GM21619 (cell line): ENCODE measurements at regions not wholly inside any gene's neighbourhood (a gene's known extent, or its start where the extent isn't known, plus 50 kb on each side); places are given as distances from the start of the nearest gene placed in this dataset.

ENCODE experiments used
- ATAC-seq: cut with Tn5 transposase; IDR thresholded peaks from one replicate; pipeline ENCODE4 v1.9.1; 2021; ENCODE audit not compliant: unreplicated experiment

DNA sequence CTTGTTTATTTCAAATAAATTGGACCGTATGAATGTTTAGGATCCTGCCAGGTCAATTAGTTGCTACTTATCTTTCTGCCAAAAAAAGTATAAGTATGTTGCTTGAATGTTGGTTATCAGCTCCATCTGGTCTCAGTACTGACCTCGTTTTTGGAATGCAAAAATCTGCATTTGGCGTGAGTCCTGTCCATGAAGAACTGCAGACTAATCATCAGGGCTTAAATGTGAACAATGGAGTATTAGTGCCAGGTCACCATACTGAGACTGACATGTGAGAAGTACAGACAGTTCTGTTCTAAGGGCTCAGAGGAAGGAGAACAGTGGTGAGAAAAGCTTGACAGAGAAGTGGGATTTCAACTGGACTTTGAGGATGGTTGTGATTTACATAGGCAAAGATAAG lies 393.1 kb upstream of the SLC14A2 start:
- ATAC-seq: no peak

DNA sequence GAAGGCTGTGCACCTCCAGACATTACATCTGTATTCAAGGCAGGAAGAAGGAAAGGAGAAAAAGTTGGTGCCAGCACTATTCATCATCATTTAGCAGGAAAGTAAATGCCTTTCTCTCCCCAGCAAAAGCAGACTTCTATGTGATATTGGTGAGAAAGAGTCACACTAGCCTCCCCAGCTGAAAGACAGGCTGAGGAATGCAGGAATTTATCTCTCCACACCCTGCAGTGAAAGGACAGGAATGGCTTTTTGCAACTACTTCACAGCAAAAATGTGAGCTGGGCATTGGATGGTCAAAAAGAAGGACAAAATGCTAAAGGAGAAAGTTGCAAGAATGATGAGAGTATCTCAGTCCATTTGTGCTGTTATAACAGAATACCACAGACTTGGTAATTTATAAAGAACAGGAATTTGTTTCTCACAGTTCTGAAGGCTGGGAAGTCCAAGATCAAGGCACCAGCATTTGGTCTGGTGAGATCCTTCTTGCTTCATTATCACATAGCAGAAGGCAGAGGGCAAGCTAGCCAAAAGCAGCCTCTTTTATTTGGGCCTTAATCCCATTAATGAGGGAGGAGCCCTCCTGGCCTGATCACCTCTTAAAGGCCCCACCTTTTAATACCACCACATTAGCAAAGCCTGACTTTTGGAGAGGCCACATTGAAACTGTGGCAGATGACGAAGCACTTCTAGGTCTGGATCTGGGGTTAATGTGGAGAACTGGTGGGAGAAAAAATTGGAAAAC lies 388.1 kb upstream of the SLC14A2 start:
- ATAC-seq: no peak

DNA sequence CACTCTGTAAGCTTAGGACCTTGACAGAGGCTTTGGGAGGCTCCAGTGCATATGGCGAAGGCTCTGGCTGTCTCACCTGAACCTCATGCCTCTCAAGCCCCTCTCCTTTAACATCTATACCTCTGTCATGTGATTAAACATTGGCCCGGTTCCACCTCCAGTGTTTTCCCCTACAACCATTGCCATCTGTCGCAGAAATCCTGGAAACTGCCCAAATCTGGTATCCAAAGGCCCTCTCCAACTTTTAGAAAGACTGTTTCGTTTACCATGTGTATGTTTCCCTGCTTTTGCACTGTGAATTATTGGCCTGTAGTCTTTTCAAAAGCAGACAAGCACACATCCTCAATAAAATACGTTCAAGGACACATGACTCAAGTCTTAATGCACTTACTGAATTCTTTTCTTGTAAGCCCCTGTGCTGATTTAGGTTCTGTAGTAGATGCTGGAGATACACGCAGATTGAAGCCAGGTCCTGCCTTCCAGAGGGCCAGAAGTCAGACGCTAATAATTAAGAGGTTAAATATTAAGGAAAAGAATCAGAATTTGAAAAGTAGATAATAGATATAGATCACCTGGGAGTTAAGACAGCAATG lies 386.4 kb upstream of the SLC14A2 start:
- ATAC-seq: no peak

DNA sequence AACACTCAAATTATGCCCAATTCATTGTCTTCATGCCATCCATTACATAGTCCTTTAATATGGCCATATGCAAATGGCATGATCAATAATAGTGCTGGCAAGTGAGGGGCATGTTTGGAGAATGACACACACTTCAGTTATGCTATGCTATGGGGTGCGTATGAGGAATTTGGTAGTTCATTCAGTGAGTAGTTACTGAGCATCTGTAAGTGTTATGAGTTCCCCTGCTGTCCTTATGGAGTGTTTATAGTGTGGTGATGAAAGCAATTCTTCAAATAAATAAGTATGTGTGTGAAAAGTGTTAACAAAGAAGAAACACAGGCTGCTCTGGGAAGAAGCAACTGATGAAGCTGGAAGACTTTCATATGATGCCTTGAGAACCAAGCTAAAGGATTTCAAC lies 383.7 kb upstream of the SLC14A2 start:
- ATAC-seq: no peak

DNA sequence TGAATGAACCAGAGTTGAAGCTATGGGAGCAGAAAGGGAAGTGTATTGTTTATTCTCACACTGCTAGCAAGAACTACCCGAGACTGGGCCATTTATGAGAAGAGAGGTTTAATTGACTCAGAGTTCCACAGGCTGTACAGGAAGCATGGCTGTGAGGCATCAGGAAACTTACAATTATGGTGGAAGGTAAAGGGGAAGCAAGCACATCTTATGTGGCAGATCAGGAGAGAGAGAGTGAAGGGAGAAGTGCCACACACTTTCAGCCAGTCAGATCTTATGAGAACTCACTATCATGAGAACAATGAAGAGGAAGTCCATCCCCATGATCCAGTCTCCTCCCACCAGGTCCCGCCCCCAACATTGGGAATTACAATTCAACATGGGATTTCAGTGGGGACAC lies 383.2 kb upstream of the SLC14A2 start:
- ATAC-seq: no peak

DNA sequence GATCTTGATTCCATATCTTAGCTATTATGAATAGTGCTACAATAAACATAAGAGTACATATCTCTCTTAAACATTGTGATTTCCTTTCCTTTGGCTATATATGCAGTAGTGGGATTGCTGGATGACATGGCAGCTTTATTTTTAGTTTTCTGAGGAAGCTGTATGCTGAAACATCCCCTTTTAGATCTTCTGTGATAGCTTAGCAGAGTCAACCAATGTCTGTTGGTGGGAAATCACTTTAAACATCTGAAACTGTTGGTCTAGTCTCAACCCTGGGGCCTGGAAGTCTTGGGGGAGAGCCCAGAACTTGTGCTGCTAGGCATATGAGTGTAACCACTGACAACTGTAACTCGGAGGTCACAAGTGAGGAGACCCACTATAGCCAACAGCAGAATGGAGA lies 378.6 kb upstream of the SLC14A2 start:
- ATAC-seq: no peak

DNA sequence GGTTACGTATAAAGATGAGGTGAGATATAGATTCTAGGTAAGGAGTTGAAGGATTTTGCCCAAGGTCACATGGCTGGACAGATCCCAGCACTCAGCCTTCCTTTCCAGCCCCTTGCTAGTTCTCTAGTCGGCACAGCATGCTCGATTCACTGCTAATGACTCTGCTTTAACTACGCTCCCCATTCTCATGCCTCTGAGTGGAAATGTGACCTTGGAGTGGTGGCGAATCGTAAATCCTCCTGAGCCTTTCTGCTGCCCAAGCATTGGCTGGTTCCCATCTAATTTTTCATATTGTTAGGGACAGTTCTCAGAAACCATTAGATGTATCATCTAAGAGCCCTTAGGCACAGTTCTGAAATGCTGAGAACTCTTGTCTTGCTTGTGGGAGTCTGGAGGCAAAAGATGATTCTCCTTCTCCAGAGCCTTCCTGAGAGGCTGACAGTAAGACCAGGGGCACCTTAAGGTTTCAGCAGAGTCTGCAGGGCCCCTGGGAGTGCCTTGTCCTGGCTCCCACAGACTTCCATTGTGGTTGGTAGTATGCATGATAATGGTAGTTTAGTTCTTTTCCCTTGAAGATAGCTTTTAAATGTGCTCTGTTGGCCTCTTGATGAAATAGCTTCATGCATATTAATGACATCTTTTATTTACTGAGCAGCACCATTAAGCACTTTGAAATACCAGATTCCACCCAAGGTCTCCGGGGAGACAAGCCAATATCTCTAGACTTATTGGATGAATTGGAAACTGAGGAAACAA lies 377.8 kb upstream of the SLC14A2 start:
- ATAC-seq: no peak

DNA sequence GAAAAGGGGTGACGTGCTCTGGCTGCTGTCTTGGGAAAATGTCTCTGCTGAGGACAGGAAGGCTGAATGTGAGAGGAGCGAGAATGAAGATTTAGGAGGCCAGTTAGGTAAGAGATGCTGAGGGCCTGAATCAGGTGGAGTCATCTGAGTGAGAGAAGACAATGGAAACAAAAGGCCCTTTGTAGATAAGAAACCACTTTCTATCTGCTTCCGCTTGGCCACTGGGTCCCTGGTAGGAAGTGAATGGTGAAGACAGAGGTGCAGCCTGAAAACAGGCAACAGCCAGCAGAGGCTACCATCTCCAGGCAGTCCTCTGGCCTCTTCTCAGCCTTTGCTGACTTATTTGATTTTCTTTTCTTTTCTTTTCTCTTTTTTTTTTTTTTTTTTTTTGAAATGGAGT lies 374.0 kb upstream of the SLC14A2 start:
- no peak for ATAC-seq

DNA sequence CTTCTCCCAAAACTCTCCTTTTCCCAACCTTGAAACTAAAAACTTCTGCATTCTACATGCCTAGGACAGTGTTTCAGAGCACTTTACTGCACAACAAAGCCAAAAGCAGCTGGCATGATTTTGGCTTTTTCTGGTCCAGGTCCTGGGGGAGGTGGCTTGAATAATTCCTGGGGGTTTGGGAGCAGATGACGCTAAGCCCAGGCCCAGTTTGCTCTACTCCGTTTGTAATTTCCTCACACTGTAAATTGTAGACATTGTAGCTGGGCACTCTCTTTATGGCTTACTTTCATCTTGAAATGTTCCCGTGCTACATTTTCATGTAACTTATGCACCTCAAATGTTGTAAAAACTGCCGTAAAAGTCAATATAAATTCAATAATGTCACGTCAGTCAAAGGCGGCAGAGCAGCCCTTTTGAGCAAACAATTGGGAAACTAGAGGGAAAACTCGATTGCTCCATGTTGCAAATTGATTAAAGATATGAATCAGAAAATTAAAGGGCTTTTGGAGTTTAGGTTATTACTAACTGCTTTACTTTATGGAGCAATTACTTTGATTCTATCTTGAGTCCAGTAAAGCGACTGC lies 373.2 kb upstream of the SLC14A2 start:
- ATAC-seq: no peak

DNA sequence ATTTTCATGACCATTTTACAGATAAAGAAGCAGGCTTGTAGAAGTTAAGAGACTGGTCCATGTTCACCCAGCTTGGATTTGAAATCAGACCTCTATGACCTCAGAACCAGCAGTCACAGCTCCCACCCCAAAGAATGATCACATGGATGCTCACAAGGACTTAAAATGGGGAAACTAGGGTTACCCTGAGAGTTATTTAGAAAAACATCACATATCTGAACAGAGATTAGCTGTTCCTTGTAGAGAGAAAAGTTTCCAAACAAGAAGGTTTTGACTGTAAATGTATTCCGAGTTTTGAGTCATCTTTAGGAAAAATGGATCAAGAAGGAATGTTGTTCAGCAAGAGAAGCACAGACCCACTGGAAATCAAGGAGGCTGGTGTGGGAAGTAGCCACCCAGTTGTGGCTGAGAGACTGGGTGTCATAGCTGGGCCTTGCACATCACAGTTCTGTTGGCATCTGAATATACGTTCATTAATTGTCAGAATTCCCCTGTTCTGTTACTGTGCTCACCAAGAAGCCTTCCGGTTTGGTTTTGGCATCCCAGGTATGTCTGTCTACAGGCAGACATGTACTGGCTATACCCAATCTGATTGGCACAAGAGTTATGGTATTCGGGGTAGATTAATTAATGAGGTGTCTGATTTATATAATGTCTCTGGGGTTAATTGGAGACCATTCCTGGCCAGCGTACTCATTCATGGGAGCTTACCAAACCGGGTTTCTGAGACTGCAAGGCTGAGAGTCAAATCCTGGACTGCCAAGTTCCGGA lies 371.8 kb upstream of the SLC14A2 start:
- ATAC-seq: no peak

DNA sequence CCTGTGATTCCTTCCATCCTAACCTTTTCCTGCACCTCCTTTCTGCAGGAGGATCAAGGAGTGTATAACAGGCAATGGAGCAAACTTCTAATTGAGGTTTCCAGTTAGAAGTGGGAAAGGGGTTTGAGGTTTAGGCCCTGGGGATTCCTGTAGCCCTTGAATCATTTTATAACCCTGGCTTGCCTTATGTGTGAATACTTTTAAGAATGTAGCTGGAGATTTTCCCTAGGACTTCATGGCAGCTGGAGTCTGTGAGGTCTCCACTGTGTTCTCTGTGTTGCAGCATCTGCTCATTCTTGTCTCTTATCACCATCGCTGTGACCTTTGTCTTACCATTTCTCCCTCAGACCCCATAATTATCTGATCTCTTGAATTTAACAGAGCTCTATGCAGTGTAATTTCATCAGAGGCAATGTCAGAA lies 370.2 kb upstream of the SLC14A2 start:
- ATAC-seq: no peak

DNA sequence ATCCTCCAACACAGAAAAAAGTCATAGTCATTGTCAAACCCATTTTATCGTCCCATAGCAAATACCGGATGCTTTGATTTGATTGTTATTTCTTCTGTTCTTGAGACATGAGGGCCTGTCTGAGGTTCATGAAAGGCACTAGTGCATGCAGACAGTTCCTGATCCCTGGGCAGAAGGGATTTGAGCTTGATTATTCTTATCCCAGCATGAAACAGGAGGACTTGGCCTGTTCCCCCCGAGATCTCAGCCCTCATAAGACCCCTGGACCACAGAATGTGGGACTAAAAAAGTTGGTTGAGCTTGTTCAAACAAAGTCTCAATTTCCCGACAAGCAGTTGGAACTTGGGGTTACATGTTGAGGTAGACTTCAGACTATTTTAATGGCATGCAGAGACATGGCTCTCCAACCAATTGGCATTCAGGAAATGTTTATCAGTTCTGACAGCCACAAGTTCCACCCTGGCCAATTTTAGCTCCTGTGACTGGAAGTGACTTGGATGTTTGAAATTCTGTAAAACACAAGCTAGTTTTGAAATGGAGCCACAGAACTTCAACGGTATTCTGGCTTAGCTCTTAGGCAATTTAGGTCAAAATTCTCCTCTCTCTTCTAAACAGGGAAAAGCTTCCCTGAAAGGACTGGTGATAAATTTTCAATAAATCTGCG lies 366.9 kb upstream of the SLC14A2 start:
- no peak for ATAC-seq

DNA sequence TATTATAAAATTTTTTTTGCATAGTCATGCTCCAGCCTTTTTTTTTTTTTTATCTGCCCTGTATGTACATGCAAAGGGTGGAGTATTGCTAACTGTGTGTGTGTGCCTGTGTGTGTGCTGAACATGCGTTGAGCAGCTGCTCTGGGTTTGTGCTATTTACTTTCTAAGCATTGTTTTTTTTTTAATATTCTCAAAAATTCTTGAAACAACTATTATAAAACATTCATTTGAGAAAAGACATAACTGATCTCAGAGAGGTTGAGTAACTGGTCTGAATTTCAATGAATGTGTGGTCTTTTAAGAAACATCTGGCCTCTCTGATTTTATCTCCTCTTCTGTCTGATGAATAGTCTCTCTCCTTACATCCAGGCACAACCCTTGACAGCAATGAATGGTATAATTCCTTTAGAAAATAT lies 366.0 kb upstream of the SLC14A2 start:
- ATAC-seq: no peak

DNA sequence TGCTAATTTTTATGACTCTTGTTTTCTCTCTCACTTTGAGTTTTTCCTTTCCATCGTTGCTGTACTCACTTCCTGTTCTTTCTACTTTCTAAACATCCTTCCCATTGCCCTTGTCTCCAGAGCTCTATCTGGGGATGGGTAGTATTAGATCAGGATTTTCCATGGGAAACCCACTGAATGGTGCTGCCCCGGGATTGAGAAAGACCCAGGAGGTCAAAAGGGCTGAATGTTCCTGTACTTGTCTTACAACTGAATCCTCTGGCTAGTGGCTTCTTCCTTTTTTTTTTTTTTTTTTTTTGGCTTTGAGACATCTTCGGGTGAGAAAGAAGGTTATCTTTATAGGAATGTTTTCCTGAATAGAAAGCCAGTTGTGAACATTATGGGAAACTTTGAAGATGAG lies 364.8 kb upstream of the SLC14A2 start:
- ATAC-seq: no peak

DNA sequence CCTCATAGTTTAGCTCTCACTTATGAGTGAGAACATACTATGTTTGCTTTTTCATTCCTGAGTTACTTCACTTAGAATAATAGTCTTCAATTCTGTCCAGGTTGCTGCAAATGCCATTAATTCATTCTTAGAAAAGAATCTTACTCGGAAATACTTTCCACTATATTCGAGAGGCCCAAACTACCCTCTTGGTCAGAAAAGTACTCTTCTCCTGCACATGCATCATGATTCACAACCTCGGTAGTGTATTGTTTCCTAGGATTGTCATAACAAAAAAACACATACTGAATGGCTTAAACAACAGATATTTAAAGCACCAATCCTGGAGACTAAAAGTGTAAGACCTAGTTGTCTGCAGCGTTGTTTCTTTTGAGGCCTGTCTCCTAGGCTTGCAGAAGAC lies 364.0 kb upstream of the SLC14A2 start:
- no peak for ATAC-seq

DNA sequence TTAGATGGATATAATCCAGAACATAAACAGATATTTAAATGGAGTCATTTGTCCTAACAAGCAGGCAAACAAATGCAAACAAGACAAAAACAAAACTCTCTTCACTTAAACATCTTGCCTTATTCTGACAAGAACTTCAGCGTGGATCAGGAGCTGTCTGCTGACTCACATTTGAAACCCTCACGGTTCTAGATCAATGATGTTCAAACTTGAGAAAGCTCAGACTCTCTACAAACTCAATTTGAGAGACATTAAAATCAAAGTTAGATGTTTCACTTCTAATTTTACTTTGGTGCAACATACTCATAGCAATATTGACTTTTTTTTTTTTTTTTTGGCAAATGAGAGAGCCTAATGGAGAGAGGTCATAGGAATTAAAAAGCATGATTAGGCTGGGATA lies 362.8 kb upstream of the SLC14A2 start:
- no peak for ATAC-seq

DNA sequence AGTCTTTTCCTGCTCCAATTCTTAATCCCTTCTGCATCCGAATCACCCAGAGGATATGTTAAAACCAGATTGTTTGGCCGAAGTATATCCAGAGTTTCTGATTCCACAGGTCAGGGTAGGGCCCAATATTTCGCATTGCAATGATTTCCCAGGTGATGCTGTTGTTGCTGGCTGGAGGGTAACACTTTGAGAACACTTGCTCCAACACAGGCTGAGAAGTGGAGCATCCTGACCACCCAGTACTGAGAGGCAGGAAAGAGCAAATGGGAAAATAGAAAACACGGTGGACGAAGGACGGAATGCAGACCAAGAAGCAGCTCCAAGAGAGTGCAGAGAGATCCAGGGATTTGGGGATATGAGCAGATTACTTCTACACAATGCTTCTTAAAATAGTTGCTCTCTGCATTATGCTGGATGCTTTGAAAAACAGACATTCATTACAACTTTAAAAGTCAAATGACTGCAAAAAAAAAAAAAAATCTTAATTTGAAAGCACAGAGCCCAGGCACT lies 362.2 kb upstream of the SLC14A2 start:
- no peak for ATAC-seq

DNA sequence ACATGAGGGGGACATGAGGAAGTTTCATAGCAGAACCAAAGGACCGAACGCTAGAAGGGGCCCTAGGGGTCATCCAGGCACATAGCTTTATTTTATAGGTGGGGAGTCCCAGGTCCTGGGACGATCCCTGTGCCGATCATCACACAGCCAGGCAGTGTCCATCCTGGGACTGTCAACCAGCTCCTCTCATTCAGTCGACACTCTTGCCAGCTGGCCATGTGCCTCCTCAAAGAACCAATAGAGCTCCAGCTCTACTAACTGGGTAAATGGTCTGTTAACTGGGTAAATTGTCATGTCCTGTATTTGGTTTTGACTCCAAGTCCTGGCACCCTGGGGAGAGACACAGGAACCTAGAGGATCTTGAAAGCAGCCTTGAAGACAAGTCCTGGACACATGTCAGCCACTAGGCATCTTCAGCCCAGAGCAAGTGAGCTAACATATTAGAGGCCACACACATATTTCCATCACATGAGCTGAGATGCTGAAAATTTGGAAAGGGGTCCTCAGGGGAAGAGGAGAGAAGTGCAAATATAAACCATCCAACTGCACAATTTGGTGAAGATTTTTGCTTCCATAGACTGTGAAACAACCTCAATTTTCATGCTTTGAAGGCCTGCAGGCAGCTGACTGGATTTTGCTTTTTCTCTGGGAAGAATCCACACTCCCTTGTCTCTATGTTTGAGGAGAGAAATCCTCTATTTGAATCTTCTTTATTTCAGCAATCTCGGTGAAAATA lies 361.1 kb upstream of the SLC14A2 start:
- ATAC-seq: no peak

DNA sequence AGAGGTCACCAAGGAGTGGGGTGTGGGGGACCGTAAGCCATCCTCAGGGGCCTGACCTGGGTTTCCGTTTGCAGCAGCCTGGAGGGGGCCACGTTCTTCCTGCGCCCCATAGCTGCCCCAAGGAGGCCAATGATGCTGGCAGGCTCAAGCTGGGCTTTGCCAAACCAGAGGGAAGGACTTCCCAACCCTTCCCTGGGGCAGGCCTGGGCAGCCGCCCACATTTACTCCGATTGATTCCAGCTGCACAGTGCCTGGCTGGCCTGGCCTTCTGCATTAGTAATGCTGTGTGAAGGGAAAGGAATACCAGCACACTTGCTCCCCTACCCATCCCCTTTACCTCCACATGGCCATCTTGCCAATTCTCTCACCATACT lies 360.6 kb upstream of the SLC14A2 start:
- no peak for ATAC-seq
